Small intestine (tissue), 7 donors: ENCODE measurements at regions not wholly inside any gene's neighbourhood (a gene's known extent, or its start where the extent isn't known, plus 50 kb on each side); places are given as distances from the start of the nearest gene placed in this dataset.
"Not testable (repeated sequence)": the region's sequence is repeated elsewhere in the genome, so short reads cannot be mapped to it uniquely, and the experiment has no call there.

Source experiments
- DNase-seq, 2 donors: peaks; one replicate each; pipeline versions ENCODE4 v3.0.0 to v3.0.0-alpha.2; 2013
- FAIRE-seq: peaks from 2 replicates; lab custom pipeline; 2012; peaks lifted over from hg19 to GRCh38; lab: Jason Lieb, UNC
- H3K27ac ChIP-seq, 3 donors: one replicate each; pipeline ENCODE4 v1.5.1; 2013; ENCODE audit warnings: low read length in 2 of 3, mild to moderate bottlenecking in 2 of 3, control low read depth in 1 of 3, inconsistent platforms in 1 of 3, low read depth in 1 of 3, moderate library complexity in 1 of 3
- H3K27me3 ChIP-seq, 3 donors: one replicate each; pipeline ENCODE4 v1.6.1; 2013; ENCODE audit warnings: low read length in 3 of 3, inconsistent platforms in 1 of 3; ENCODE audit not compliant: control insufficient read depth in 3 of 3, insufficient read depth in 3 of 3
- H3K36me3 ChIP-seq, 3 donors: one replicate each; pipeline ENCODE4 v1.6.1; 2013; ENCODE audit warnings: low read length in 3 of 3, inconsistent platforms in 1 of 3, low read depth in 1 of 3, mild to moderate bottlenecking in 1 of 3, moderate library complexity in 1 of 3; ENCODE audit not compliant: control insufficient read depth in 3 of 3, insufficient read depth in 2 of 3
- H3K4me1 ChIP-seq, 3 donors: one replicate each; pipeline ENCODE4 v1.6.1; 2013; ENCODE audit warnings: low read length in 2 of 3, inconsistent platforms in 1 of 3, low read depth in 1 of 3, mild to moderate bottlenecking in 1 of 3, moderate library complexity in 1 of 3; ENCODE audit not compliant: control insufficient read depth in 3 of 3, insufficient read depth in 2 of 3
- H3K4me3 ChIP-seq, 3 donors: one replicate each; pipeline ENCODE4 v1.5.1; 2013; ENCODE audit warnings: low read length in 3 of 3, control low read depth in 1 of 3, inconsistent platforms in 1 of 3, low read depth in 1 of 3, mild to moderate bottlenecking in 1 of 3, moderate library complexity in 1 of 3
- H3K9me3 ChIP-seq, 2 donors: one replicate each; pipeline ENCODE4 v1.6.1; 2013; ENCODE audit warnings: low read depth in 1 of 2, low read length in 1 of 2; ENCODE audit not compliant: control insufficient read depth in 2 of 2, insufficient read depth in 1 of 2
- WGBS, 3 donors: extraction: QIAGEN DNeasy Blood & Tissue Kit; methylation state at CpG; one replicate each; pipeline ENCODE4 v1.1.7; 2013; 5-methylcytosine and 5-hydroxymethylcytosine counted together
- donor health status: healthy with polysubstance abuse.
- donor health status: control.
- donor health status: control.
- donor health status: Bipolar disorder and iron deficiency.
- donor health status: healthy.

DNA sequence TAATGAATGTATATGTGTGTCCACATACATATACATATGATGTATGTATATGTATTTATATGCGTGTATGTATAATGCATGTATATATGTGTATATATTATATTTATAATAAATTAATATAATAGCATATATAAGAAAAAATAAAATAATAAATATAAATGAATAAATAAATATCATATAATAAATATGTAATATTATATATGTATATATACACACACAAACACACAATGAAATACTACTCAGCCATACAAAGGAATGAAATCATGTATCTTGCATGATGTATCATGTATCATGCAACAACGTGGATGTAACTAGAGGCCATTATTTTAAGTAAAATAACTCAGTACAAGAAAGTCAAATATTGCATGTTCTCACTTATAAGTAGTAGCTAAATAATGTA lies 788.7 kb upstream of the CHORDC1 start:
- 68 to 86% (median 74%) methylated on average over 2 of the region's 2 CpGs for WGBS, 3 donors
- FAIRE-seq = peak; percentile 49
- no peak overlapping the region for H3K4me3 ChIP-seq

GRCh38 chr11:91005458-91005857 lies 782.6 kb upstream of the CHORDC1 start:
- Histone ChIP-seq H3K27me3 (no peaks in the 10 kb centered on the region), H3K9me3 (peaks cover 0 to 6% of the 10 kb centered on the region in 2 donors), H3K4me1 (no peaks in the 10 kb centered on the region), H3K4me3 (no peak overlapping the region), H3K27ac (no peak overlapping the region), H3K36me3 (no peaks in the 10 kb centered on the region)
- FAIRE-seq = no peak
- DNase-seq = no peak
- WGBS, 3 donors = 37 to 56% (median 39%) methylated on average over 1 of the region's 1 CpG

More for the DNA sequence above, 788.7 kb upstream of the CHORDC1 start:
- peaks cover 0 to 6% of the 10 kb centered on the region in 2 donors for H3K9me3 ChIP-seq
- H3K36me3 ChIP-seq = no peaks in the 10 kb centered on the region
- no peak overlapping the region for H3K27ac ChIP-seq
- H3K27me3 ChIP-seq = no peaks in the 10 kb centered on the region
- no peak for DNase-seq
- no peaks in the 10 kb centered on the region for H3K4me1 ChIP-seq

DNA sequence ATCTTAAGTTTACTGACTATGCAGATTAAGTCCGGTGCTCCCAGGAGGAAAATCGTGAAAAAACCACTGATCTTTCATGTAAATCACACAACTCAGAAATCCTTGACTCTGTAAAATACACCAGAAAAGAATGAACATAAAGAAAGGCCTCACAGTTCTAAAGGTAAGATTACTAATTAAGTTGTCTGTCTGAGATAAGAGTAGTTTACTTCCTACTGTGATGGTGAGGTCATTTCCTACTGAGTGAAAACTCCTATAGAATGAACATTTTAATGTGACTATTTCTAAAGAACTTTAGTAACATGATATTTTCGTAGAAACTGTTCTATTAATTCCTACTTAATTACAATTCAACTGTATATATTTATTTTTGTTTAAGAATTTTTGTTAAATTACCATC lies 774.4 kb upstream of the CHORDC1 start:
- no peak for FAIRE-seq
- no peak for DNase-seq
- Histone ChIP-seq H3K27me3 (no peaks in the 10 kb centered on the region), H3K4me1 (no peaks in the 10 kb centered on the region), H3K36me3 (no peaks in the 10 kb centered on the region), H3K27ac (no peak overlapping the region), H3K9me3 (peaks cover 0 to 2% of the 10 kb centered on the region in 2 donors), H3K4me3 (no peak overlapping the region)
- 39 to 65% (median 51%) methylated on average over 3 of the region's 3 CpGs for WGBS, 3 donors

DNA sequence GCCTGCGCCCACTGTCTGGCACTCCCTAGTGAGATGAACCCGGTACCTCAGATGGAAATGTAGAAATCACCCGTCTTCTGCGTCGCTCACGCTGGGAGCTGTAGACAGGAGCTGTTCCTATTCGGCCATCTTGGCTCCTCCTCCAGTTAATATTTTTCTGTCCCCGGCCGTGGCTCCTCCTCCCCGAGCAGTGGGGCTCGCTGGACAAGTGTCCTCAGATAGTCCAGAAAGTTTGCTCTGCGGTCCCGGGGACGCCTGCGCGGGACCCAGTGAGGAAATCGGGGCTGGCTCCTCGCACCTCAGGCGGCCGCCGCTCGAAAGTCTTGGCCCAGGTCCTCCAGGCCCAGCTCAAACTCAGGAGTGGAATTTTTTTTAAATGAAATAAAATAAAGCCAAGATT lies 749.3 kb upstream of the CHORDC1 start:
- not testable (repeated sequence) for DNase-seq, H3K36me3 ChIP-seq, H3K27me3 ChIP-seq, H3K4me1 ChIP-seq, FAIRE-seq, H3K27ac ChIP-seq, H3K4me3 ChIP-seq, H3K9me3 ChIP-seq
- WGBS, 3 donors = 82 to 95% (median 89%) methylated on average over 8 to 18 of the region's 22 CpGs

GRCh38 chr11:90947930-90948329 lies 725.1 kb upstream of the CHORDC1 start:
- Histone ChIP-seq H3K27ac (no peak overlapping the region), H3K4me3 (no peak overlapping the region), H3K36me3 (no peaks in the 10 kb centered on the region), H3K9me3 (no peaks in the 10 kb centered on the region), H3K27me3 (no peaks in the 10 kb centered on the region), H3K4me1 (no peaks in the 10 kb centered on the region)
- DNase-seq (no peak), FAIRE-seq (no peak)

DNA sequence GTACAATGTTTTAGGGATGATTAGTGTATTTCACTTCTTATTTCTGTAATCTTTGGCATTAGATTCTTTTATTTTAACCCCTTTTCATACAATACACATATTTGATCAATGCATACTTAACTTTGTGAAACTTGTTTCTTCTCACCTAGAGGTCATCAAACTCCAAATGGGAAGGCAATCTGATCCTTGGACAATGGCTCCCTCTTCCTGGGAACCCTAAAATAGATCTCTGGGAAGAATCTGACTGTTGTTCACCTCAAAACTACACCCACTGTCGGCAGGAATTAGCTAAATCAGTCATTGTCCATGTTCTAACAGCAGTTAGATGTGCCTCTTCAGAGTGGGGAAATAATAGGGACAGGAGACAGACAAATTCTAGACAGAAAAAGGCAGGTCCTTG lies 707.4 kb upstream of the CHORDC1 start:
- peaks cover 0 to 12% of the 10 kb centered on the region in 2 donors for H3K9me3 ChIP-seq
- H3K4me3 ChIP-seq = no peak overlapping the region
- WGBS, 3 donors = 49 to 72% (median 52%) methylated on average over 1 of the region's 1 CpG
- FAIRE-seq (no peak), DNase-seq (no peak)
- H3K27ac ChIP-seq = no peak overlapping the region
- no peaks in the 10 kb centered on the region for H3K27me3 ChIP-seq
- no peaks in the 10 kb centered on the region for H3K36me3 ChIP-seq
- no peaks in the 10 kb centered on the region for H3K4me1 ChIP-seq

- DNase-seq (no peak), FAIRE-seq (no peak)
- no peak overlapping the region for H3K4me3 ChIP-seq
- no peaks in the 10 kb centered on the region for H3K36me3 ChIP-seq
- no peaks in the 10 kb centered on the region for H3K4me1 ChIP-seq
- H3K27me3 ChIP-seq = no peaks in the 10 kb centered on the region
- H3K27ac ChIP-seq = no peak overlapping the region
- H3K9me3 ChIP-seq = no peaks in the 10 kb centered on the region
- WGBS, 3 donors = 36 to 44% (median 39%) methylated on average over 2 of the region's 2 CpGs
Observed at GRCh38 chr11:90919332-90919731, 696.5 kb upstream of the CHORDC1 start.

DNA sequence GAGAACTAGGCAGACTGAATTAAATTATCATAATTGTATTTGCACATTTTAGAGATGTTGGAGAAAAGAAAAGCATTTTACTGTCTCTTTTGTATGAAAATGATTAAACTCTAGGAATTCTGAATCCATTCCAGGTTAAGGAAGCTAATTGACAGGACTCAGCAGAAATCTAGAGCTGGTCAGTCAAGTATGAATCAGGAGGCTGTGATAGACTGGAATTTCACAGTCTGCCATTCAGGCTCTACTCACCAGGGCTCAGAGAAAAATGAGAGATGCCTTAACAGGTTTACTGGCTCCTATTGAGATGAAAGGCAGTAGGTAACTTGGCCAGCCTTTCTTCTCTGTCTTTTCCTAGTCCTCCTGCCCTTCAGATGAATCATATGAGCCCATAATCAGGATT lies 693.9 kb upstream of the CHORDC1 start:
- DNase-seq (no peak), FAIRE-seq (no peak)
- no peaks in the 10 kb centered on the region for H3K27me3 ChIP-seq
- no peak overlapping the region for H3K4me3 ChIP-seq
- no peaks in the 10 kb centered on the region for H3K36me3 ChIP-seq
- H3K27ac ChIP-seq = no peak overlapping the region
- H3K4me1 ChIP-seq = no peaks in the 10 kb centered on the region
- H3K9me3 ChIP-seq = no peaks in the 10 kb centered on the region

GRCh38 chr11:90913131-90913668 lies 690.4 kb upstream of the CHORDC1 start:
- 62 to 70% (median 69%) methylated on average over 2 of the region's 2 CpGs for WGBS, 3 donors
- no peaks in the 10 kb centered on the region for H3K9me3 ChIP-seq
- no peaks in the 10 kb centered on the region for H3K27me3 ChIP-seq
- no peaks in the 10 kb centered on the region for H3K4me1 ChIP-seq
- no peak for FAIRE-seq
- no peak overlapping the region for H3K4me3 ChIP-seq
- no peak for DNase-seq
- H3K36me3 ChIP-seq = no peaks in the 10 kb centered on the region
- H3K27ac ChIP-seq = no peak overlapping the region
